ENCODE measurements at regions not wholly inside any gene's neighbourhood (a gene's known extent, or its start where the extent isn't known, plus 50 kb on each side); places are given as distances from the start of the nearest gene placed in this dataset.

DNA sequence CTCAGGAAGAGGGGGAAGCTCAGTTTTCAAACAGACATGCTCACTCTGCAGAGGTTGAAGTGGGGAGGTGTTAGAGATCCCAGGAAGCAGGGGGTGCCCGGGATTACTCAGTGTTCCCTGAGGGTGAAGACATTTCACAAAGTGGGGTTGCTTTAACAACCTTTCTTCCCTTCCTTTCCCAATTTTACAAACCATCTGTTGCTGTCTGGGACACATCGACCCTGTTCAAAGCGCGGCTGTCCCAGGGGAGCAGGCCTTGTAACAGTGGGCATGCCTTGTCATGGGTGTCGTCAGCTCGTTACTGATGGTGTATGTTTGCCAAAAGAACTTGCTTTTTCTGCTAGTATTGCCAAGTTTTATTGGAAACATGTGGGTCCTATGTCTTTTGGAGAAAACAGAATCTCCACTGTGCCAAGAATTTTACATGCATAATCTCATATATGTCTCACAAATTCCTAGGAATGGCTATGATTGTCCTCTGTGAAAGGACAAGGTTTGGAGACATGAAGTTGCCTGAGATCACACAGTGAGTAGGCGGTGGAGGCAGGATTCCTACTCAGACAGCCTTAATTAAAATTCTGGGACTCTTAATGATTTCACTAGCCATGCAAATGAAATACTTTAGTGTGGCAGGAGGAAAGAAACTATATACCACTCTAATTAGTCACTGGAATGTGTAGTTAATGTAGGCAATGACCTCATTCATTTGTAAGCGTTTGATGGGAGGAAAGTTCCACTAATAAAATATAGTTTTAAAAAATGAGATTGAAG, 198.9 kb downstream of the NXNL2 start:
- no peak overlapping the region for H3K27ac ChIP-seq

GRCh38 chr9:88734527-88734926, 199.5 kb downstream of the NXNL2 start:
- H2AFZ ChIP-seq (ENCODE audit: low read depth): no peak overlapping the region
- H3K4me1 ChIP-seq (ENCODE audit: low read depth, poor library complexity, severe bottlenecking): no peaks in the 10 kb centered on the region
- no peak overlapping the region for H3K27ac ChIP-seq
- TF ChIP-seq CTCF (conservative IDR thresholded peaks at IDR 0.05; ENCODE audit: low read depth, low read length): no peak
- no peaks in the 10 kb centered on the region for H4K20me1 ChIP-seq (ENCODE audit: insufficient read depth)
- H3K36me3 ChIP-seq (ENCODE audit: insufficient read depth): no peaks in the 10 kb centered on the region
- no peaks in the 10 kb centered on the region for H3K79me2 ChIP-seq (ENCODE audit: insufficient read depth, low read depth)
- no peak overlapping the region for H3K4me2 ChIP-seq
- no peak overlapping the region for H3K4me3 ChIP-seq (IDR thresholded peaks at IDR 0.05; ENCODE audit: insufficient read depth, low read depth, low read length)
- no peaks in the 10 kb centered on the region for H3K27me3 ChIP-seq (ENCODE audit: insufficient read depth, low read depth)
- no peak overlapping the region for H3K9ac ChIP-seq

More for the DNA sequence above, 198.9 kb downstream of the NXNL2 start:
- Histone ChIP-seq H3K4me2 (no peak overlapping the region), H2AFZ (ENCODE audit: low read depth) (no peak overlapping the region), H3K9ac (no peak overlapping the region), H4K20me1 (ENCODE audit: insufficient read depth) (no peaks in the 10 kb centered on the region), H3K4me1 (ENCODE audit: low read depth, poor library complexity, severe bottlenecking) (no peaks in the 10 kb centered on the region), H3K79me2 (ENCODE audit: insufficient read depth, low read depth) (no peaks in the 10 kb centered on the region), H3K4me3 (IDR thresholded peaks at IDR 0.05; ENCODE audit: insufficient read depth, low read depth, low read length) (no peak overlapping the region), H3K27me3 (ENCODE audit: insufficient read depth, low read depth) (no peaks in the 10 kb centered on the region), H3K36me3 (ENCODE audit: insufficient read depth) (no peaks in the 10 kb centered on the region)
- TF ChIP-seq CTCF (conservative IDR thresholded peaks at IDR 0.05; ENCODE audit: low read depth, low read length): no peak

- Histone ChIP-seq H2AFZ (ENCODE audit: low read depth) (no peak overlapping the region), H3K9ac (no peak overlapping the region), H4K20me1 (ENCODE audit: insufficient read depth) (no peaks in the 10 kb centered on the region), H3K4me2 (no peak overlapping the region), H3K4me3 (IDR thresholded peaks at IDR 0.05; ENCODE audit: insufficient read depth, low read depth, low read length) (no peak overlapping the region), H3K79me2 (ENCODE audit: insufficient read depth, low read depth) (no peaks in the 10 kb centered on the region), H3K36me3 (ENCODE audit: insufficient read depth) (no peaks in the 10 kb centered on the region), H3K27ac (no peak overlapping the region), H3K4me1 (ENCODE audit: low read depth, poor library complexity, severe bottlenecking) (no peaks in the 10 kb centered on the region), H3K27me3 (ENCODE audit: insufficient read depth, low read depth) (no peaks in the 10 kb centered on the region)
- no peak for TF ChIP-seq CTCF (conservative IDR thresholded peaks at IDR 0.05; ENCODE audit: low read depth, low read length)
These were observed 201.2 kb downstream of the NXNL2 start for GRCh38 chr9:88736136-88736637.

- H4K20me1 ChIP-seq (ENCODE audit: insufficient read depth): no peaks in the 10 kb centered on the region
- H3K4me1 ChIP-seq (ENCODE audit: low read depth, poor library complexity, severe bottlenecking): no peaks in the 10 kb centered on the region
- no peaks in the 10 kb centered on the region for H3K27me3 ChIP-seq (ENCODE audit: insufficient read depth, low read depth)
- no peak overlapping the region for H3K4me2 ChIP-seq
- H3K27ac ChIP-seq: no peak overlapping the region
- H3K9ac ChIP-seq: no peak overlapping the region
- no peaks in the 10 kb centered on the region for H3K79me2 ChIP-seq (ENCODE audit: insufficient read depth, low read depth)
- H3K36me3 ChIP-seq (ENCODE audit: insufficient read depth): no peaks in the 10 kb centered on the region
- H3K4me3 ChIP-seq (IDR thresholded peaks at IDR 0.05; ENCODE audit: insufficient read depth, low read depth, low read length): no peak overlapping the region
- no peak for TF ChIP-seq CTCF (conservative IDR thresholded peaks at IDR 0.05; ENCODE audit: low read depth, low read length)
- no peak overlapping the region for H2AFZ ChIP-seq (ENCODE audit: low read depth)
These were observed 202.1 kb downstream of the NXNL2 start for GRCh38 chr9:88737031-88737430.

Measured in KMS-11 (cell line).